Ishikawa (cell line): ENCODE measurements at regions not wholly inside any gene's neighbourhood (a gene's known extent, or its start where the extent isn't known, plus 50 kb on each side); places are given as distances from the start of the nearest gene placed in this dataset.

Source experiments
- EP300 ChIP-seq: IDR thresholded peaks from 2 replicates; pipeline ENCODE4 v1.6.1; 2012; ENCODE audit warnings: borderline replicate concordance
- FOXM1 ChIP-seq: IDR thresholded peaks from 2 replicates; pipeline ENCODE4 v1.6.1; 2012; ENCODE audit warnings: low read depth, borderline replicate concordance
- MAX ChIP-seq: IDR thresholded peaks from 2 replicates; pipeline ENCODE4 v1.6.1; 2012
- RAD21 ChIP-seq: IDR thresholded peaks from 2 replicates; pipeline ENCODE4 v1.6.1; 2012; ENCODE audit warnings: low read depth
- TAF1 ChIP-seq: IDR thresholded peaks from 2 replicates; pipeline ENCODE4 v1.6.1; 2012; ENCODE audit warnings: low read depth, mild to moderate bottlenecking
- YY1 ChIP-seq: IDR thresholded peaks from 2 replicates; pipeline ENCODE4 v1.6.1; 2012; ENCODE audit warnings: low read depth
- ZBTB7A ChIP-seq: IDR thresholded peaks from 2 replicates; pipeline ENCODE4 v1.6.1; 2012; ENCODE audit warnings: low read depth
- TF ChIP-seq, protein P1 (sequence below): IDR thresholded peaks from 2 replicates; pipeline ENCODE4 v1.6.1; 2012; ENCODE audit warnings: low read depth, mild to moderate bottlenecking

GRCh38 chr6:126103993-126104392 is 117.7 kb downstream of the TRMT11 start:
- TF ChIP-seq YY1 (no peak), RAD21 (no peak), TAF1 (no peak), MAX (no peak), EP300 (no peak), FOXM1 (no peak), ZBTB7A (no peak)
- TF ChIP-seq, protein P1, sequence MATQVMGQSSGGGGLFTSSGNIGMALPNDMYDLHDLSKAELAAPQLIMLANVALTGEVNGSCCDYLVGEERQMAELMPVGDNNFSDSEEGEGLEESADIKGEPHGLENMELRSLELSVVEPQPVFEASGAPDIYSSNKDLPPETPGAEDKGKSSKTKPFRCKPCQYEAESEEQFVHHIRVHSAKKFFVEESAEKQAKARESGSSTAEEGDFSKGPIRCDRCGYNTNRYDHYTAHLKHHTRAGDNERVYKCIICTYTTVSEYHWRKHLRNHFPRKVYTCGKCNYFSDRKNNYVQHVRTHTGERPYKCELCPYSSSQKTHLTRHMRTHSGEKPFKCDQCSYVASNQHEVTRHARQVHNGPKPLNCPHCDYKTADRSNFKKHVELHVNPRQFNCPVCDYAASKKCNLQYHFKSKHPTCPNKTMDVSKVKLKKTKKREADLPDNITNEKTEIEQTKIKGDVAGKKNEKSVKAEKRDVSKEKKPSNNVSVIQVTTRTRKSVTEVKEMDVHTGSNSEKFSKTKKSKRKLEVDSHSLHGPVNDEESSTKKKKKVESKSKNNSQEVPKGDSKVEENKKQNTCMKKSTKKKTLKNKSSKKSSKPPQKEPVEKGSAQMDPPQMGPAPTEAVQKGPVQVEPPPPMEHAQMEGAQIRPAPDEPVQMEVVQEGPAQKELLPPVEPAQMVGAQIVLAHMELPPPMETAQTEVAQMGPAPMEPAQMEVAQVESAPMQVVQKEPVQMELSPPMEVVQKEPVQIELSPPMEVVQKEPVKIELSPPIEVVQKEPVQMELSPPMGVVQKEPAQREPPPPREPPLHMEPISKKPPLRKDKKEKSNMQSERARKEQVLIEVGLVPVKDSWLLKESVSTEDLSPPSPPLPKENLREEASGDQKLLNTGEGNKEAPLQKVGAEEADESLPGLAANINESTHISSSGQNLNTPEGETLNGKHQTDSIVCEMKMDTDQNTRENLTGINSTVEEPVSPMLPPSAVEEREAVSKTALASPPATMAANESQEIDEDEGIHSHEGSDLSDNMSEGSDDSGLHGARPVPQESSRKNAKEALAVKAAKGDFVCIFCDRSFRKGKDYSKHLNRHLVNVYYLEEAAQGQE, result no peak
